WERI-Rb-1 (cell line): ENCODE measurements at regions not wholly inside any gene's neighbourhood (a gene's known extent, or its start where the extent isn't known, plus 50 kb on each side); places are given as distances from the start of the nearest gene placed in this dataset.

Experiments
- DNase-seq: peaks from one replicate; pipeline ENCODE4 v3.0.0-alpha.2; 2020
- H3K27ac ChIP-seq: fragments of 250-450 bp; sonication (Bioruptor Pico); 2 replicates; pipeline ENCODE4 v1.5.1; 2020; ENCODE audit warnings: mild to moderate bottlenecking, moderate library complexity
- H3K27me3 ChIP-seq: fragments of 250-450 bp; sonication (Bioruptor Pico); 2 replicates; pipeline ENCODE4 v1.5.1; 2021; ENCODE audit warnings: mild to moderate bottlenecking, low read depth, moderate library complexity; ENCODE audit not compliant: insufficient read depth, severe bottlenecking
- H3K36me3 ChIP-seq: fragments of 250-450 bp; sonication (Bioruptor Pico); 2 replicates; pipeline ENCODE4 v1.5.1; 2020; ENCODE audit warnings: mild to moderate bottlenecking, moderate library complexity
- H3K4me3 ChIP-seq: 2 replicates; pipeline ENCODE4 v1.5.1; 2011; ENCODE audit warnings: low read depth, mild to moderate bottlenecking, control low read depth, low read length
- H3K9me3 ChIP-seq: fragments of 250-450 bp; sonication (Bioruptor Pico); 2 replicates; pipeline ENCODE4 v1.5.1; 2021; ENCODE audit warnings: mild to moderate bottlenecking, moderate library complexity; ENCODE audit not compliant: severe bottlenecking
- TF ChIP-seq, protein P1 (sequence below): IDR thresholded peaks from 2 replicates; pipeline ENCODE4 v1.5.1; 2011; ENCODE audit warnings: low read depth, mild to moderate bottlenecking, control low read depth, inconsistent platforms, low read length

- Histone ChIP-seq H3K9me3 (no peaks in the 10 kb centered on the region), H3K27ac (no peak overlapping the region), H3K4me3 (no peak overlapping the region), H3K27me3 (no peaks in the 10 kb centered on the region), H3K36me3 (no peaks in the 10 kb centered on the region)
- no peak for DNase-seq
- TF ChIP-seq, protein P1, sequence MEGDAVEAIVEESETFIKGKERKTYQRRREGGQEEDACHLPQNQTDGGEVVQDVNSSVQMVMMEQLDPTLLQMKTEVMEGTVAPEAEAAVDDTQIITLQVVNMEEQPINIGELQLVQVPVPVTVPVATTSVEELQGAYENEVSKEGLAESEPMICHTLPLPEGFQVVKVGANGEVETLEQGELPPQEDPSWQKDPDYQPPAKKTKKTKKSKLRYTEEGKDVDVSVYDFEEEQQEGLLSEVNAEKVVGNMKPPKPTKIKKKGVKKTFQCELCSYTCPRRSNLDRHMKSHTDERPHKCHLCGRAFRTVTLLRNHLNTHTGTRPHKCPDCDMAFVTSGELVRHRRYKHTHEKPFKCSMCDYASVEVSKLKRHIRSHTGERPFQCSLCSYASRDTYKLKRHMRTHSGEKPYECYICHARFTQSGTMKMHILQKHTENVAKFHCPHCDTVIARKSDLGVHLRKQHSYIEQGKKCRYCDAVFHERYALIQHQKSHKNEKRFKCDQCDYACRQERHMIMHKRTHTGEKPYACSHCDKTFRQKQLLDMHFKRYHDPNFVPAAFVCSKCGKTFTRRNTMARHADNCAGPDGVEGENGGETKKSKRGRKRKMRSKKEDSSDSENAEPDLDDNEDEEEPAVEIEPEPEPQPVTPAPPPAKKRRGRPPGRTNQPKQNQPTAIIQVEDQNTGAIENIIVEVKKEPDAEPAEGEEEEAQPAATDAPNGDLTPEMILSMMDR, result no peak
Observed at GRCh38 chr2:64225491-64225890, 81.3 kb upstream of the PELI1 start.

DNA sequence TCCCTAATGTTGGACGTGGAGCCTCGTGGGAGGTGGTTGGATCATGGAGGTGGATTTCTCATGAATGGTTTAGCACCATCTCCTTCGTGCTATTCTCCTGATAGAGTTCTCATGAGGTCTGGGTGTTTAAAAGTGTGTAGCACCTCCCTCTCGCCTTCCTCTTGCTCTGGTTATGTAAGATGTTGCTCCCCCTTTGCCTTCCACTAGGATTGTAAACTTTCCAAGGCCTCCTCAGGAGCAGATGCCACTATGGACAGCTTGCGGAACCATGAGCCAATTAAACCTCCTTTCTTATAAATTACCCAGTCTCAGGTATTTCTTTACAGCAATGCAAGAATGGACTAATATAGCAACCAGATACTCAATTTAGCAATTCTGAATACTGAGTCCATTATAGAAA is 82.4 kb upstream of the PELI1 start:
- H3K4me3 ChIP-seq, result no peak overlapping the region
- no peaks in the 10 kb centered on the region for H3K36me3 ChIP-seq
- no peak overlapping the region for H3K27ac ChIP-seq
- DNase-seq, result no peak
- TF ChIP-seq, protein P1, result no peak
- no peaks in the 10 kb centered on the region for H3K27me3 ChIP-seq
- no peaks in the 10 kb centered on the region for H3K9me3 ChIP-seq

DNA sequence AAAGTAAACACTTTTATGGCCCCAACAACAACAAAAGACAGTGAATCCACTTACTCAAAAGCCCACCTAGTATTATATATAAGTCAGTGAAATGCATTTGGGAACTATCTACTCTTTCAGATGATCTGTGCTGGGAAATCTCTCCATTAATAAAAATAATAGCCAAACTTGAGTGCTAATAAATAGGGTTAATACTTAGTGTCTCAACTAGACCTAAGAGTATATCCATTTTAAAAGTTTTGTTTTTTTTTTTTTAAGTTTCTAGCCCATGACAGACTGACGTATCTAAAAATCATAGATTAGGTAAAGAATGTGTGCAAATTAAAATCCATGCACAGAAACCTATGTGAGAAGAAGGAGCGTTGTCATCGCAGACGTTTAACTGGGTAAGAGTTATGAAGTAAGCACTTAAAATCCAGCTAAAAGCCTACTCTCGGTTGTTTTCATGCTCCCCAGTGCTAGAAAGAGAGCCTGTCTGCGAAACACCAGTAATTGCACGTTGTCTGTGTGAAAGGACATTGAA is 83.4 kb upstream of the PELI1 start:
- DNase-seq, result no peak
- Histone ChIP-seq H3K4me3 (peak overlapping the region; percentile 79), H3K36me3 (no peaks in the 10 kb centered on the region), H3K9me3 (no peaks in the 10 kb centered on the region), H3K27ac (peak overlapping the region; percentile 77), H3K27me3 (no peaks in the 10 kb centered on the region)
- TF ChIP-seq, protein P1, result no peak

- peak overlapping the region; percentile 79 for H3K4me3 ChIP-seq
- H3K9me3 ChIP-seq, result no peaks in the 10 kb centered on the region
- TF ChIP-seq, protein P1, result no peak
- H3K27ac ChIP-seq, result peak overlapping the region; percentile 77
- no peaks in the 10 kb centered on the region for H3K27me3 ChIP-seq
- no peaks in the 10 kb centered on the region for H3K36me3 ChIP-seq
- DNase-seq, result peak; percentile 95
Observed at GRCh38 chr2:64228126-64228678, 84.0 kb upstream of the PELI1 start.

DNA sequence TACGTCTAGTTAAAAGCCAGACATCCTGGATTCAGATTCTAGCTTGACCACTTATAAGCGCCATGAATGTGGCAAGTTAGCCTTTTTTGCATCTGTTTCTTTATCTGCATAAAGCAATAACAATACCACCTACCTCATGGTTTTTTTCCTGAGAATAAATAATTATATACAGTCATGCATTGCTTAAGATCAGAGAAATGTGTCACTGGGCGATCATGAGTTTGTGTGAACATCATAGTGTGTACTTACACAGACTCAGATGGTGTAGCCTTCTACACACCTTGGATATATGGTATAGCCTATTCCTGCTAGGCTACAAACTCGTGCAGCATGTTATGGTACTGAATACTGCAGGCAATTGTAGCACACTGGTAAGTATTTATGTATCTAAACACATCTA is 84.7 kb upstream of the PELI1 start:
- DNase-seq, result no peak
- Histone ChIP-seq H3K27me3 (no peaks in the 10 kb centered on the region), H3K9me3 (no peaks in the 10 kb centered on the region), H3K36me3 (no peaks in the 10 kb centered on the region), H3K27ac (no peak overlapping the region; the same call in none of the 2 replicates), H3K4me3 (peak overlapping the region; percentile 79)
- TF ChIP-seq, protein P1, result no peak

DNA sequence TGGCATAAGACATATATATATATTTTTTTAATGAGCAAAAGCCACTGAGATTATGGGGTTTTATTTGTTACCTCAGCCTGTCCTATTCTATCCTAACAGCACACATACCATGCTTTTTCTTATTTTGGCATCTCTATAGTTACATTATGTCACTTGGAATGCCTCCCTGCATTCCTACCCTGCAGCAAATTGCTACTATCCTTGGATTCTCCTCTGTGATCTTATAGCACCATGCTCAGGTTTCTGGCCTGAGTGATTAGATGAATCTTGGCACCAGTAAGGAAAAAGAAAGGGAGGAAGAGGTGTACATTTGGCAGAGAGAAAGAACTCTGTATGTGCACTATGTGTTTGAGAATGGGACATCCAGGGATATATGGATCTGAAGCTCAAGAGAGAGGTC is 86.3 kb upstream of the PELI1 start:
- no peak overlapping the region for H3K4me3 ChIP-seq
- TF ChIP-seq, protein P1, result no peak
- no peaks in the 10 kb centered on the region for H3K36me3 ChIP-seq
- H3K27me3 ChIP-seq, result no peaks in the 10 kb centered on the region
- H3K9me3 ChIP-seq, result no peaks in the 10 kb centered on the region
- no peak overlapping the region for H3K27ac ChIP-seq
- no peak for DNase-seq
